GM10248 (cell line): ENCODE measurements at regions not wholly inside any gene's neighbourhood (a gene's known extent, or its start where the extent isn't known, plus 50 kb on each side); places are given as distances from the start of the nearest gene placed in this dataset.

Source experiments
- CTCF ChIA-PET: fragments of 300-600 bp; sonication (Branson Sonifier 250); formaldehyde crosslinking; extraction: SDS; loops from one replicate; lab custom pipeline; 2021; ENCODE audit warnings: antibody characterized with exemption; lab: Yijun Ruan, JAX
- POLR2A ChIA-PET: fragments of 350-650 bp; sonication (Branson Sonifier 250); formaldehyde crosslinking; extraction: SDS; loops from one replicate; lab custom pipeline; 2020; ENCODE audit warnings: antibody characterized with exemption; lab: Yijun Ruan, JAX
- DNase-seq: peaks from one replicate; pipeline ENCODE4 v3.0.0; 2012; ENCODE audit errors: extremely low spot score
- CTCF ChIP-seq: IDR thresholded peaks from 2 replicates; pipeline ENCODE4 v1.5.1; 2012; ENCODE audit warnings: mild to moderate bottlenecking, low read depth; ENCODE audit errors: extremely low read depth, missing control alignments, control extremely low read depth

DNA sequence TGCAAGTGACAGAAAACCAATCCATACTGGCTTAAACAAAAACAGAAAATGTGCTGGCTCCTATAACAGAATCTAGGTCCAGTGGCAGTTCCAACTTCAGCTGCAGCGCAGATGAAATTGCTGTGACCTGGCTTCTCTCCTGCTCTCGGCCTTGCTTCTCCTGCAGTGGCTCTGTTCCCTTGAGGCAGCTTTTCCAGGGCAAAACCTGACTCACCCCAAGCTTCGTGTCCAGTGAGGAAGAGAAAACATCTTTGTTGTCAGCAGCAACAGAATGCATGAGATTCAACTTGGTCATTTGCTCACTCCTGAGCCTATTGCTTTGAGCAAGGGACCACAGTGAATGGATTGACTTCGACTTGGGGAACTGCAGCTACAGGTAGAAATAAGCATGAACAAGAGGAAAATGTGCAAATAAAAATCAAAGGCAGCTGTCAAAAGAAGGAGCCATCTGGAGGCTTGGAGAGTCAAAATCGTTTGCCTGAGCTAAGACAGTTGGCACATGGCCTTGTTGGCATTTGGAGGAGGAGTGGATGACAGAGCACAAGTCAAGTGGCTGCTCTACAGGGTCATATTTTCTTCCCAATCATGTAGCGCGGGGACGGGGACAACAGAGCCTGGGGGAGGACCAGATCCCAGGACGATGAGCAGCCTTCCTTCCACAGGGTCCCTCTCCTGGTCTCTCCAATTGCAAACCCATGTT is 523.4 kb downstream of the FGF9 start:
- no peak for DNase-seq
- no peak for TF ChIP-seq CTCF
- ChIA-PET CTCF (no interaction called here), POLR2A (no interaction called here)

DNA sequence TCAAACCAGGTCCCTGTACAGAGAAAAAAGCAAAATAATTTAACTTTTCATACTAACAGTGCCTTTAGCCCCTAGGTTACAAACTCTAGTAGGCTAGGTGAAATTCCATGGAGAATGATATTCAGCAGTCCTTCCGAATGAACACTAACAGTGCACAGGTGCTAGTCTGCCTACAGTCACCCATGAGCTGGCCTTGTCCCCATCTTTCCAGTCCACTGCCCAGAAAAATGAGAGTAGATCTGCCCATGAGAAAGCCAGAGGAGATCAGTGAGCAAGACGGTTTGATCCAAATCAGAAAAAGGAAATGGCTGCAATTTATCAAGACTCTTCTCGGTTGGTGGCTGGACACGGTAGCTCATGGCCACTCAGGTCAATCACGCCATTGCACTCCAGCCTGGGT is 524.9 kb downstream of the FGF9 start:
- POLR2A ChIA-PET: no interaction called here
- no peak for TF ChIP-seq CTCF
- no peak for DNase-seq
- CTCF ChIA-PET: no interaction called here

GRCh38 chr13:22196777-22197176 is 525.9 kb downstream of the FGF9 start:
- ChIA-PET CTCF (no interaction called here), POLR2A (no interaction called here)
- DNase-seq: no peak
- TF ChIP-seq CTCF: no peak

GRCh38 chr13:22198001-22198400 is 527.1 kb downstream of the FGF9 start:
- POLR2A ChIA-PET: no interaction called here
- CTCF ChIA-PET: no interaction called here
- no peak for DNase-seq
- TF ChIP-seq CTCF: no peak

- TF ChIP-seq CTCF: no peak
- no peak for DNase-seq
- POLR2A ChIA-PET: no interaction called here
- CTCF ChIA-PET: no interaction called here
These were observed 527.9 kb downstream of the FGF9 start for GRCh38 chr13:22198641-22199217.

- ChIA-PET POLR2A (no interaction called here), CTCF (interaction anchor here (1.6 to 2.1 kb wide), 2 partner anchors 10 to 20 kb away, joined by 4 to 5 read pairs; no protein-coding TSS in a partner anchor)
- no peak for DNase-seq
- no peak for TF ChIP-seq CTCF
These were observed 529.6 kb downstream of the FGF9 start for GRCh38 chr13:22200440-22200839.
